HL-60/S4 treated with retinoic acid at 250 ng/mL for 4 days and 3 days (cell line): ENCODE measurements at regions not wholly inside any gene's neighbourhood (a gene's known extent, or its start where the extent isn't known, plus 50 kb on each side); places are given as distances from the start of the nearest gene placed in this dataset.

ENCODE experiments used
- in situ Hi-C: fragments of 300-500 bp; cut with MboI; formaldehyde crosslinking; loops from 2 replicates; pipeline ENCODE4 v1.7.0; 2022; ENCODE audit warnings: low sequenced_read_pairs

DNA sequence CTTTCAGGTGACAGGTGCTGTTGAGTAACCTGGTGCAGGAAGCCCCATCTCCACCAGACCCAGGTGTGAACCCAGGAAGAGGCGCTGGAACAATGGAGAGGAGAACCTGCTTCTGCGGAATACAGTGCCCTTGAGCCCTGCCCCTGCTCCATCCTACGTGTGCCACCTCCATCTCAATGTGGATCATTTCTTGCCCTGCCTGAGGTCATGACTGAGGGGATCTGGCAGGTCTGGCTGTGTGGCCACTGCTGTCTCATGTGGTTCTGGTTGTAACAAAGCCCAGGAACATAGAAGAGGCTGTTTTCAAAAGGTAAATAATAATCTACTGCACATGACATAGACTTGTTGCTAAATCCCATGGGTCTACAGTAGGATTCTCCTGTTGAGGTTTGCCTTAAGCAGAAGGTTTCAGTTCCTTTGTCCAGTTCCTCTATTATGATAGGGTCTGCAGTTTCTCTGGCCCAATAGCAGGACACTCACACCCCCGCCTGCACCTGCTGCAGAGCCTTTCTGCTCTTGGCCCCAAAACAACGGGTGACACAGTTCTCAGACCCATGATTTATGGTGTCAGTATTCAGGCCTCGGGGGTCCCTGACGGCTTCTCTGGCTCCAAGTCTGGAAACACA, 113.5 kb upstream of the IGLL5 start:
- in situ Hi-C loops: no loop called here

DNA sequence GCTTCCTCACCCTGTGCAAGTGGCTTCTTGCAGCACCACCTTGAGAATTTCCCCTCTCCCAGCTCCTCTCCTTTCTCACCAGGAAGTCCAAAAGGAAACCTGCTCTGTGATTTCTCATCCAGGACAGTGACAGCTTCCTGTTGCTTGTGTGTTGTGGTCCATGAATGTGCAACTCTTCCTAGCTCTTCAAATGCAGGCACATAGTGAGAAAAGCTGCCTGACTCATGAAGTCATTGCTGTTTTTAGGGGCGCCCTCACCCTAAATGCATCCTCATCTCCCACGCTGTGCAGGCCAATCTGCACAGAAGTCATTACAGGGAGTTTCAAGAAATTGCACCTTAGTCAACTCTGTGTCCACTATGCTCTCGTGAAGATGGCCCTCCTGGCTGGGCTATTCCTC, 112.9 kb upstream of the IGLL5 start:
- in situ Hi-C loops: loop anchor here (25.0 kb wide), 1 partner anchor 113 kb away; the partner anchor contains the start of gene IGLL5

DNA sequence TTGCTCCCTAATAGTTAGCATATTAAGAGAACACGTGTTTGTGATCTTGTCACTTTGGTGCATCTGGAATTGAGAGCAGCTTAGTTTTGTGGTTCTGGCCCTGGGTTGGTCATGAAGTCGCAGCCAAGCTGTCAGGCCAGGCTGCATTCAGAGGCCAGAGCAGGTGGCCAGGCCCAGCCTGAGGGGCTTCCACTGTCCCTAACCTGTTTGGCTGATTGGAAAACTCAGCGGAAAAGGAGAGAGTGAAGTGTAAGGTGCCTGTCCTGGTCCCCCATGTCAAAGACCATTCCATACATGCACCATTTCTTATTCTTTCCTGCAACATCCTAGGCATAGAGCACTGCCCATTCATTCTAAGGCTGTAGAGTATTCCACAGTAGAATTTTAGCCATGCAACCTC, 111.5 kb upstream of the IGLL5 start:
- in situ Hi-C loops: loop anchor here (25.0 kb wide), 1 partner anchor 111 kb away; the partner anchor contains the start of gene IGLL5

DNA sequence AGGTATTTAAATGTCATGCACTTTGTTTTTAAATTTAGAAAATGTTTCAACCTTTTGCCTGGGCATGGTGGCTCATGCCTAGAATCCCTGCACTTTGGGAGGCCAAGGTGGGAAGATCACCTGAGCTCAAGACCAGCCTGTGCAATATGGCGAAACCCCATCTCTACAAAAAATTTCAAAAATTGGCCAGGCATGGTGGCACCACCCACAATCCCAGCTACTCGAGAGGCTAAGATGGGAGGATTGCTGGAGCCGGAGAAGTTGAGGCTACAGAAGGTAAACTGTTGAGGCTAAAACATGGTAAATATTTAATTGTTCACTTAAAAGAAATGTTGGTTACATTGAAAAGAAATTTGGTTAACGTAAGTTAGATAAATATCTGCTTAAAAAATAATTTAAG, 108.4 kb upstream of the IGLL5 start:
- in situ Hi-C loops: loop anchor here (25.0 kb wide), 1 partner anchor 108 kb away; the partner anchor contains the start of gene IGLL5

DNA sequence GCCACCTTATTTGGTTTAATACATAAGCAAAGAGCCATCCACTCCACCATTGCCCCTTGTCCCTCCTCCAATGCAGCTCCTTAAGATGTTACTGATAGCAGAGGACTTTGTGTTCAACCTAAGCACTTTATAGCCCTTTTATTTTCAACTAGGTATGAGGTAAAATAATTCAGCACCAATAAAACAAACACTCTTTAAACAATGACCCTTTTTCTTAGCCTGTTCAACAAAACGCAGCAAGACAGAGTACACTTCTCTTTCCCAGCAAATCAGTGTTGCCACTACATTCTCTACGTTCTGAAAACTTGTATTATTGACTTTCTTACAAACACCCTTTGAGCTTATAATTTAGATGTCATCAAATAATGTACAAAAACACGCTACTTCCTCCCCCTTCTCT, 104.0 kb upstream of the IGLL5 start:
- in situ Hi-C loops: loop anchor here (25.0 kb wide), 1 partner anchor 104 kb away; the partner anchor contains the start of gene IGLL5

DNA sequence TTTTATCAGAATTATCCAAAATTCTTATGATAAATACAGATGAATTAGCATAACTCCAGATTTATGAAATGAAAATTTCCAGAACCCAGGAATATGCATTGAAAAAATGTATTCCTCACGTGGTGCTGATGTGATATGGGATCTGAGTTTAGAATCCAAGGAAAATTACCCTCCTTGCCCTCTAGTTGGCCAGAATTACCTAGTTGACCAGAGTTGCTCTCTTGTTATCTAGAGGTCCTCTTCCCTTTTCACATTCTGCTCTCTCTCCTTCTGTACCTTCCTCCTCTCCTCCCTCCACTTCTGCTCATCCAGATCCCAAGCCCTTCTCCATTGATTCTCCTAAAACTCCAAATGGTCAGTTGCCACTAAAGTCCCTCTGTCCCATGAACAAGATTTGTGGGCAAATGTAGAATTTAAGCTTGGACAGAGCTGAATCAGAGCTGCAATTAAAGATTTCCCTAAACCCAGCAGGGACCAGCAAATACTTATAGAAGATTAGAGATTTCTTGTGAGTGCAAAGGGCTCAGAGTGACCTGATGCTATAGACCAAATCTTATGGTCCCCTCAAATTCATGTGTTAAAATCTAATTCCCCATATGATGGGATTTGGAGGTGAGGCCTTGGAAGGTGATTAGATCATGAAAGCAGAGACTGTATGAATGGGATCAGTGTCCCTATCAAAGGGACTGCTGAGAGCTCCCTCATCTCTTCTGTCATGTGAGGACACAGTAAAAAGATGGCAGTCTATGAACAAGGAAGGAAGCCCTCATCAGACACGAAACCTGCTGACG, 103.2 kb upstream of the IGLL5 start:
- in situ Hi-C loops: loop anchor here (25.0 kb wide), 1 partner anchor 103 kb away; the partner anchor contains the start of gene IGLL5

DNA sequence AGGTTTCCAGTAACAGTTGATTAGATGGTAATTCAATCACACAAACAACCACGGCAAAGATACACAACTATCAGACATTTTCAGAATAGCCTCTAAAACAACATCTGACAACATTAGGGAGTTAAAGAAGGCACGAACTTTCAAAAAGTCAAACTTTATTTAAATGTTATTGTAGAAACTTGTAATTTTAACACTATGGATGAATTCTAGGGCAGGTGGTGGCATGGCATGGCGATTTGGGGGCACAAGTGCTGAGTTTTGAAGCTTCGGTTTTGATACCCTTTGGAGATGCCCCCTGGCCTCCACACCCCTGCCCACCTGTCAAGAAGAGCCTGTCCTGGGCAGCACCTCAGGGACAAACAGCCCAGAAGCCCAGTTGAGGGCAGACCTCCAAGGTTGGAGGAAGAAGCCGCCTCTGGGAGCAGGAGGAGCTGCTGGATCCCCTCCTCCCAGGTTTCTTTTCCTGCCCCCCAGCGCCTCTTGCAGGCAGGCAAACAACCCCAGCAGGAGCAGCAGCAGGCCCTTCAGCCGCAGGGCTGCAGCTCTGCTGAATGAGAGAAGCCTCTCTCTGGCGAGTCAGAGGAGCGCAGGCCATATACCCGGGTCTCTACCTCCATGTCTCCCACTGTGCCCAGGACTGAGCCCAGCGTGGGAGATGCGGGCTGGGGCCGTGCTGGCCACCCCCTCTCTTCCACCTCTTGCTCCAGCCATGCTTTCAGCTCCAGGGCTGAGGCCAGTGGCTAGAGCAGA, 102.1 kb upstream of the IGLL5 start:
- in situ Hi-C loops: loop anchor here (25.0 kb wide), 1 partner anchor 102 kb away; the partner anchor contains the start of gene IGLL5

DNA sequence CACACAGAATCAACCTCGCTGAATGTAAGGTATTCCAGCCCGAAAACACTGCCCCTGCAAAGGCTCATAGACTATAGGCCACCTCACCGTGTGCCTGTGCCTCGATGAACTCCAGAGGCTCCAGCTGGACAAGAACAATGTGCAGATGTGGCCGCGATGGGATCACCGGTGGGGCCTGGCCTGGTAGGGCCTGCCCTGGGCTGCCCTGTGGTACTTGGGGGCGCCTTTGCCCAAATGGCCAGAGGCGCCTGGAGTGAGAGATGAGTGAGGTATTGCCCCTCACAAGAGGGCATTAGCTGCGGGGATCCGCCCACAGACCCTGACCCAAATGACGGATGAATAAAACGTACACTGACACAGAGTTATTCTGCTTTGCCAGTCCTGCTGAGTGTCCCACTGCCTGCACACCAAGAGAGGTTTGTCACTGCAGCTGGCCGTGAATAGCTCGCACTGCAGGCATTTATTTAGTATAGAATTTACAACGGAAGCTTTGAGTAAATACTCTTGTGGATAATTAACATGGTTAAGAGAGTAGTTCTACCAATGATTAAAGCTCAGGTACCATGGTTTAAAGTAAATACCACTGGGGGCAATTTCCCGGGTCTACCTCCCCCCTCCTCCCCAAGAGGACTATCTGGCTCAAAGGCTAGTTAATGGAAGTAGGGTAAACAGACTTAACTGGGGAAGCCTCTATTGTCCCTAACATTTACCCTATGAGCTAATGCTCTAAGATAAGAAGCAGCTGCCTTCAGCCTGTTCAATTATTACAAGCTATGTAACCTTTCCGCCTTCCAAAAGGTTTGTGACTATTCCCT, 101.1 kb upstream of the IGLL5 start:
- in situ Hi-C loops: loop anchor here (25.0 kb wide), 1 partner anchor 101 kb away; the partner anchor contains the start of gene IGLL5

DNA sequence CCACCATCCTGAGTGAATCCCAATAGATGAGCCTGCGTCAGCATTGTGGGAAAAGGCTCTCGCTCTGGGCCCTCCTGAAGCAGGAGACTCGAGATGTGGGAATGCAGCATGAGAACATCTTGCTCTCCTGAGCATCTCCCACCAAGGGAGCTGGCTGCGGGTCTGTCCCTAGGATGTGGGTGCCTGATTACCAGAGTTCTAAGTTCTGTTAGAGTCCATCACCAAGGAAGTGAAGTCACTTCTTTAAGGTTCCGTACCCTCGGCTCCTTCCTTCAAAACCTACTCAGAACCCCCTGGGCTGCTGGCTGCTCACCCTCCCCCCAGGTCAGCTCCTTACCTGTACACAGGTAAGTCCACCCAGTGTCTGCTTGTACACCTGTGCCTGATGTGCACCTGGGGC, 100.5 kb upstream of the IGLL5 start:
- in situ Hi-C loops: loop anchor here (25.0 kb wide), 1 partner anchor 100 kb away; the partner anchor contains the start of gene IGLL5

DNA sequence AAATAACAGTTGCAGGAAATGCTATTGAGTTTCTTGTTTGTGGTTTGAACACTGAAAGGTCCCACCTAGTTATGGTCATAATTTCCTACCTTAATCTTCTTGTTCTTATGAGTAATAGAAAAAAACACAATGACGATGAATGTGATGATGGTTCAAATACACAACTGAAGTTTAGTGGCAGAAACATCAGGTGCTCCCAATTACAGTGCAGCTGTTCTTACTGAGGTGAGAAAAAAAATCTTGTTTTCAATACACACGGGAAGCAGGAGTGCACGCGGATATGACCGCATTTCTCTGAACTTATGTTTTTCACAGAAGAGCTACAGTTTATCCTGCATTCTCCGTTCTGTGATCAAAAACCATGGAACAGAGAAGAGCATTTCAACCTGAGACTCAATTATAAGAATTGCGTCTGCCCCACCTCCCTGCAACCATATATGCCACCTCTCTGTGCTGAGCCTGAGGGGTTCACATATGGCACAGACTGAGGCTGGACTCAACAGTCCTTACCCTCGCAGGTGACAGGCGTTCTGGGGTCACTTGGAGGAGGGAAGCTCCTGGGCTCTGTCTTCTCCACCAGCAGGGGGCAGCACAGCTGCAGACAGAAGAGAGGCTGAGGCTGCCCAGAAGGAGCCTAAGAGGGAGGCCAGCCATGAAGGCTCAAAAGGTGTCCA, 99.7 kb upstream of the IGLL5 start:
- in situ Hi-C loops: loop anchor here (25.0 kb wide), 1 partner anchor 99 kb away; the partner anchor contains the start of gene IGLL5

DNA sequence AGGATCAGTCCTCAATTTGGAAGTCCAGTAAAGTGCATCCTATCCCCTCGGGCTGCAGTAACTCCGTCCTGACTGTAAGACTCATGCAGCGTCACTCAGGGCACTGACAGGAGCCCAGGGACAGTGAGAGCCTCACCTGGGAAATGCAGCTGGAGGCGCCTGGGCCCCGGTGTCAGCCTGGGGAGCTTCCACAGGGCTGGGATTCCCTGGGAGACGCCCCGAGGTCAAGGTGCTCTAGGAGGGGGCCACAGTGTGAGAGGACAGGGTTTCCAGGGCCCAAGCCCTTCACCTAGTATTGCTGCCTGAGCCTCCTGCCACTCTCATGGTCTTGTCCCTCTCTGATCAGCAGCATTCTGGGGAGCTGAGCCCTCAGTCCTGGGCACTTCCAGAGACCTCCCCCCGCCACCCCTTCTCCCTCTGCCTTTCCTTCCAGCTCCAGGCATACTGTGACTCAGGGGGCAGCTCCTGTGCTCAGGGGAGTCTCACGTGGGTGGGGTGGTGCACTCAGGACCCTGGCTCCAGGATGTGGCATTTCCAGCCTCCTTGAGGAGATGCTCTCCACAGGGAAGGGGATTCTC, 99.1 kb upstream of the IGLL5 start:
- in situ Hi-C loops: loop anchor here (25.0 kb wide), 1 partner anchor 99 kb away; the partner anchor contains the start of gene IGLL5

DNA sequence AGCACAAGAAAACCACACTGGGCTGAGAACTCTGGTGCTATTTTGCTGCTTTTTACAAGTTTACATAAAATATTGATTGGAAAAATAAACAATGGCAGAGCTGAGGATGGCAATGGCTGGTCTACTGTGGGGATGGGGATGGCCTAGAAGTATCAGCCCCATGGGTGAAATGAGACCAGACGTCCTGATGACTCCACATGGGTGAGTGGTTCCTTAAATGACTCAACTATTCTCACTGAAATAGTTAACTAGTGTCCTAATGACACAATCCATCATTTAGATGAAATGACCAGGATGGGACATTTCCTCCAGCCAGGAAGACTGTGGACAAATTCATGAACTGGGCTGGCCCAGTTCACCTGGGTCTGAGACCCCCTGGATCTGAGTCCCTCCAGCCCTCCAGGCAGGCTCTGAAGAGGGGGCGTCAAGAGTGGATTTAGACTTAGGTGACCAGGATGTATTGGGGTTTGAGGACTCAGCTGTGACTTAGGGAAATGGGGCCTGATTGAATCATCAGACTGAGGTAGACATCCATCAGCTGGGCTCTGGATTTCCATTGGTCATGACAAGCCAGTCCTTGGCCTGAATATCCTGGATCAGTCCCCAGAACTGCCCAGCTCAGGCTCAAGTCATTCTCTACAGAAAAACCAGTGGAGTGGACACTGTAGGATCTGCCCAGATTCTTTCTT, 98.2 kb upstream of the IGLL5 start:
- in situ Hi-C loops: loop anchor here (25.0 kb wide), 1 partner anchor 98 kb away; the partner anchor contains the start of gene IGLL5

DNA sequence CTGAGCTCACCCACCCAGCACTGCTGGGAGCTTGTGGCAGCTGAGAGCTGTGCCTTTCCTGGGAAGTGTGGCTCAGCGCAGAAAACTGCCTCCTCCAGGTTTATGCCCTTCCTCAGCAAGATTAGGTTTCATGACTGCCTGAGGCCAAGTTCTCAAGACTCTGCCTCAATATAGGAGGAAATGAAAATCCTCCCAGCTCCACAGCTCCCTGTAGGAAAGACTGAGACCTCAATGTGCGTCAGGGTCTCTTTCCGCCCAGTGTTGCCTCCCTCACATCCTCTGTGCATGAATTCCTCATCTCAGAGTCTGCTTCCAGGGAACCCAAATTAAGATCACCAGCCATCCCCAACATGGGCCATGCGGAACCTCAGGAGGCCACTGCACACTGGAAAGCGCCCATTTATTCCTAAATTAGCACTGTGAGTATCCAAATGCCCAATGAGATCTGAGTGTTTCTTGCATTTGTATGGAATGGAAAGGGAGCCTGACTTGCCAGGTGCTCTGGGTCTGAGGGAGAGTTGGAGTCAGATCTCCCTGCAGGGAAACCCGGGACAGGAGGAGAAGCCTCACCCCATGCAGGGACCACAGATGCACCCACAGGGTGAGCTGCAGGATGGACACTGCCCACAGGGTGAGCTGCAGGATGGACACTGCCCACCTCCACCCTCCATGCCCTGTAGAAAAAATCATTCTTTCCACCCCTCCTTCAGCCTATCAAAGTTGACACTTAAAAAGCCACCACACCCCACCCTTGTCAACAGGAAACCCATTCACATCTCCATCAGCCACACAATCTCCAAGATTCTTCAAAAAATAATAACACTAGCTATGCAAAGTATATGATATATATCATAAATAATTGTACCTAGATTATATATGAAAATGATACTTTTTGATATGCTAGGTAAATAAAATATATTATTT, 97.4 kb upstream of the IGLL5 start:
- in situ Hi-C loops: loop anchor here (25.0 kb wide), 1 partner anchor 97 kb away; the partner anchor contains the start of gene IGLL5

DNA sequence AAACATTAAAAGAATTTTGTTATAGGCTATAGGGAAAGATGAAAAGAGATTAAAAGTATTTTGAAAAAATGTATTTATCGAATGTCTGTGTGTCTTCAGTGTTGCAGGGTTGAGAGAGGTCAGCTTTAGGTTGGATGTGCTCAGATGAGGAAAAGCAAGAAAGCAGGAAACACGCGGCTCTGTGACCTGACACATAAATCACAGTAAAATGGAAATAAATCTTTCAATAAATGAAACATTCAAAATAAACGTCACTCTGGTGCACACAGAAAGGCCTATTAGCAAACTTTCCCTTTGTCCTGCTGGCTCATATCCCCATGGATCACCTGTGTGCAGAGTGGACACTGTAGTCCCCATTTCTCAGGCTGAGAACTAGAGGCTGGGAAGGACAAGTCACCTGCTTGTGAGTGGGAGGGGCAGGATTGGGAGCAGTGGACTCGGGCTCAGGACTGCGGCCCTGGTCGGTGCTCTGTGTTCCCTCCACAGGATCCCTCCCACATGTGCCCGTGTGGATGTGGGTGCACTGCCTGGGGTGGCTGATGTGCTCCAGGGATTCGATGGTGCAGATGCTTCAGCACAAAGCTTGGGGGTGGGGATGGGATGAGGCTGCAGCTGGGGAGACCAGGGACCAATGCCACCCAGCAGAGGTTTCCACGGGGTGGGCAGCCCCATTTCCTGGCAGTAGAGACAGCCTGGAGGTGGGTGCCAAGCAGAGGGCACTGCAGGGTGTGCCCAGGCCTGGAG, 96.0 kb upstream of the IGLL5 start:
- in situ Hi-C loops: loop anchor here (25.0 kb wide), 1 partner anchor 96 kb away; the partner anchor contains the start of gene IGLL5

DNA sequence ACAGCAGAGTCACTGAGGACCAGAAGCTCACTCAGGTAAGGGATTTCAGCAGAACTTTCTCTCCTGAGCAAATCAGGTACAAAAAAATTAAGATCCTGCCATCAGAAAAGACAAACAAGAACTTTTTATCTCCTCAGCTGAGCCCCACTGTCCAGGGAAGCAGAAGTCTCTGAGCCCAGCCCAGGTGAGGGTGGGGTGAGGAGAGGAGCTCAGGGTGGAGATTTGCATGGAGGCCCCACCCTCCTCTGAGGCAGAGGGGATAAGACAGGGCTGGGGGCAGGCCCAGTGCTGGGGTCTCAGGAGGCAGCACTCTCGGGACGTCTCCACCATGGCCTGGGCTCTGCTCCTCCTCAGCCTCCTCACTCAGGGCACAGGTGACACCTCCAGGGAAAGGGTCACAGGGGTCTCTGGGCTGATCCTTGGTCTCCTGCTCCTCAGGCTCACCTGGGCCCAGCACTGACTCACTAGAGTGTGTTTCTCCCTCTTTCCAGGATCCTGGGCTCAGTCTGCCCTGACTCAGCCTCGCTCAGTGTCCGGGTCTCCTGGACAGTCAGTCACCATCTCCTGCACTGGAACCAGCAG, 95.3 kb upstream of the IGLL5 start:
- in situ Hi-C loops: loop anchor here (25.0 kb wide), 1 partner anchor 95 kb away; the partner anchor contains the start of gene IGLL5

DNA sequence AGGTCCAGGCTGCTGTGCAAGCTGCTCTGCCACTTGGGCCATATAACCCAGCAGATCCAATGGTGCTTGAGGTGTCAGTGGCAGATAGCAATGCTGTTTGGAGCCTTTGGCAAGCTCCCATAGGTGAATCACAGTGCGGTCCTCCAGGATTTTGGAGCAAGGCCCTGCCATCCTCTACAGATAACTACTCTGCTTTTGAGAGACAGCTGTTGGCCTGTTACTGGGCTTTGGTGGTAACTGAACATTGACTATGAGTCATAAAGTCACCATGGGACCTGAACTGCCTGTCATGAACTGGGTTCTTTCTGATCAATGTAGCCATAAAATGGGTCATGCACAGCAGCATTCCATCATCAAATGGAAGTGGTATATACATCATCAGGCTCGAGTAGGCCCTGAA, 92.0 kb upstream of the IGLL5 start:
- in situ Hi-C loops: loop anchor here (25.0 kb wide), 1 partner anchor 92 kb away; the partner anchor contains the start of gene IGLL5
